AG04450 (cell line): ENCODE measurements at regions not wholly inside any gene's neighbourhood (a gene's known extent, or its start where the extent isn't known, plus 50 kb on each side); places are given as distances from the start of the nearest gene placed in this dataset.

Experiments used
- CTCF ChIA-PET: fragments of 300-600, 350-600 bp; formaldehyde crosslinking; extraction: SDS; loops from one replicate; lab custom pipeline; 2022; ENCODE audit warnings: antibody characterized with exemption, inconsistent platforms; lab: Charles Lee
- POLR2A ChIA-PET: fragments of 350-600 bp; formaldehyde crosslinking; extraction: SDS; loops from one replicate; lab custom pipeline; 2021; ENCODE audit warnings: antibody characterized with exemption, inconsistent platforms; lab: Yijun Ruan, JAX
- DNase-seq: peaks from one replicate; pipeline ENCODE4 v3.0.0-alpha.2; 2011; ENCODE audit warnings: low read depth, low spot score
- H3K27ac ChIP-seq: one replicate; pipeline ENCODE4 v1.5.1; 2012; ENCODE audit warnings: low read depth, low read length, control low read depth
- H3K27me3 ChIP-seq: one replicate; pipeline ENCODE4 v1.6.0; 2012; ENCODE audit warnings: low read length; ENCODE audit not compliant: control insufficient read depth, insufficient read depth
- H3K4me3 ChIP-seq: 2 replicates; pipeline ENCODE4 v1.5.1; 2011; ENCODE audit warnings: mild to moderate bottlenecking, low read depth, low read length, control low read depth
- H3K9me3 ChIP-seq: 2 replicates; pipeline ENCODE4 v1.5.1; 2012; ENCODE audit warnings: low read length; ENCODE audit not compliant: control insufficient read depth, insufficient read depth
- CTCF ChIP-seq: IDR thresholded peaks from 2 replicates; pipeline ENCODE4 v1.5.1; 2011; ENCODE audit warnings: low read depth, low read length, control low read depth, inconsistent platforms

DNA sequence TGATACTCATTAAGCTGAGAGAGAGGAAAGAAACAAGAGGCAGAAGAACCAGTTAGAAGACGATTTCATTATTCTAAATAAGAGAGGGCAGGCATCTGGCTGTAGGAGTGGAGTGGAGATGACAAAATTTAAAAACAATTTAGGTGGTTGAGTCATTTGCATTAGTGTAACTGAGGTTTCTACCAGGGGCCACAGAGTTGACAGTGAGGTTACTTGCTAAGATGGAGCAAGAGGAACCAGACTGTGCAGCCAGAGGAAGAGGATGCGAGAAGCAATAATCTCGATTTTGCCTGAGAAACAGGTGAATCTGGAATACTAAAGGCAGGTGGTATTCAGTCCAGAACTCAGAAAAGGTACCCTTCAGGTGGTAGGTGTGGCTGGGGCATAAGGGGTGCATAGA, 491.9 kb downstream of the MID1IP1 start:
- Histone ChIP-seq H3K9me3 (no peaks in the 10 kb centered on the region), H3K27ac (no peak overlapping the region), H3K4me3 (no peak overlapping the region), H3K27me3 (no peaks in the 10 kb centered on the region)
- no peak for TF ChIP-seq CTCF
- ChIA-PET POLR2A (no interaction called here), CTCF (no interaction called here)
- no peak for DNase-seq

GRCh38 chrX:39296472-39296871, 495.2 kb downstream of the MID1IP1 start:
- ChIA-PET POLR2A (no interaction called here), CTCF (no interaction called here)
- no peak overlapping the region for H3K4me3 ChIP-seq
- H3K27ac ChIP-seq, result no peak overlapping the region
- H3K9me3 ChIP-seq, result no peaks in the 10 kb centered on the region
- no peak for TF ChIP-seq CTCF
- DNase-seq, result no peak
- no peaks in the 10 kb centered on the region for H3K27me3 ChIP-seq

- no peak overlapping the region for H3K4me3 ChIP-seq
- H3K27ac ChIP-seq, result no peak overlapping the region
- ChIA-PET POLR2A (no interaction called here), CTCF (no interaction called here)
- no peaks in the 10 kb centered on the region for H3K27me3 ChIP-seq
- H3K9me3 ChIP-seq, result no peaks in the 10 kb centered on the region
- no peak for TF ChIP-seq CTCF
- no peak for DNase-seq
These were observed 497.6 kb downstream of the MID1IP1 start for GRCh38 chrX:39298821-39299220.

- ChIA-PET POLR2A (no interaction called here), CTCF (no interaction called here)
- no peak overlapping the region for H3K4me3 ChIP-seq
- TF ChIP-seq CTCF, result no peak
- no peaks in the 10 kb centered on the region for H3K27me3 ChIP-seq
- no peaks in the 10 kb centered on the region for H3K9me3 ChIP-seq
- H3K27ac ChIP-seq, result no peak overlapping the region
- DNase-seq, result no peak
These were observed 498.4 kb downstream of the MID1IP1 start for GRCh38 chrX:39299615-39300014.

DNA sequence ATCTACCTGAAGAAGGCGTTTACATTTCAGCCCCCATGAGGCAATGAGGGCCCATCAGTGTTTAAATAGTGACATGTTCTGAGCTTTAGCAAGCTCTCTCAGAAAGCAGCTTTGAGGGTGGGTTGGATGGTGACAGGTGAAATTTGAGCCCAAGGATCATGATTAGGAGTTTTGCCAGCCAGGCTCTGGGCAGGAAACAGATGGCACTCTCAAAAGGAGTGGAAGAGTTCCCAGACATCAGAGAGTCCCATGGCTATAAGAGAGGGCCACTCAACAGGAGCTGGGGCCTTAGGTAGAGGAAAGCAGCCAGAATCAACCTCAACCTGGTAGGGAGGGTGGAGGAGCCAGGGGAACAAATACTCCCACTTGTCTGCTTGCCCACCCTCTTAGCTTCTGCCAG, 499.8 kb downstream of the MID1IP1 start:
- CTCF ChIA-PET, result no interaction called here
- Histone ChIP-seq H3K27ac (no peak overlapping the region), H3K4me3 (no peak overlapping the region), H3K27me3 (no peaks in the 10 kb centered on the region), H3K9me3 (no peaks in the 10 kb centered on the region)
- DNase-seq, result no peak
- POLR2A ChIA-PET, result no interaction called here
- TF ChIP-seq CTCF, result no peak
